NCI-H510A (cell line): ENCODE measurements at regions not wholly inside any gene's neighbourhood (a gene's known extent, or its start where the extent isn't known, plus 50 kb on each side); places are given as distances from the start of the nearest gene placed in this dataset.
"Not testable (repeated sequence)": the region's sequence is repeated elsewhere in the genome, so short reads cannot be mapped to it uniquely, and the experiment has no call there.

Experiments used
- DNase-seq: peaks from one replicate; lab custom pipeline; 2025; lab: John Stamatoyannopoulos, UW

DNA sequence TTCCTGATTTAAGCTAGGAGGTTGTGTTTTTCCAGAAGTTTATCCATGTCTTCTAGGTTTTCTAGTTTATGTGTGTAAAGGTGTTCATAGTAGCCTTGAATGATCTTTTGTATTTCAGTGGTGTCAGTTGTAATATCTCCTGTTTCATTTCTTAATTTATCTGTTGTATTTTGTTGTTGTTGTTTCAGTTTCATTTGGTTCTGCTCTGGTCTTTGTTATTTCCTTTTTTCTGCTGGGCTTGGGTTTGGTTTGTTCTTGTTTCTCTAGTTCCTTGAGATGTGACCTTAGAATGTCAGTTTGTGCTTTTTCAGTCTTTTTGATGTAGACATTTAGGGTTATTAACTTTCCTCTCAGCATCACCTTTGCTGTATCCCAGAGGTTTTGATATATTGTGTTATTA lies 62.8 kb downstream of the SCP2D1 start:
- DNase-seq: not testable (repeated sequence)

DNA sequence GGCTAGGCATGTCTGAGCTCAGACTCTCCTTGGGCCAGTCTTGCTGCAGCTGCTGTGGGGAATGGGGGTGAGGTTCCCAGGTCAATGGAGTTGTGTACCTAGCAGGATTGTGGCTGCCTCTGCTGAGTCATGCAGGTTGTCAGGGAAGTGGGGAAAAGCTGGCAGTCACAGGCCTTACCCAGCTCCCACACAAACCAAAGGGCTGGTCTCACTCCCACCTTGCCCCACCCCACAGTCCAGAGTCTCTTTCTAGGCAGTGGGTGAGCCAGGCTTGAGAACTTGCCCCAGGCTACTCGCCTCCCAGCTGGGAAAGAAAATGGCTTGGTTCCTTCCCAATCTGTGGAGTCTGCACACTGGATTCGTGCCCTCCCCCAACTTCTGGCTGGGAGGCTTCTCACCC lies 65.7 kb downstream of the SCP2D1 start:
- no peak for DNase-seq

DNA sequence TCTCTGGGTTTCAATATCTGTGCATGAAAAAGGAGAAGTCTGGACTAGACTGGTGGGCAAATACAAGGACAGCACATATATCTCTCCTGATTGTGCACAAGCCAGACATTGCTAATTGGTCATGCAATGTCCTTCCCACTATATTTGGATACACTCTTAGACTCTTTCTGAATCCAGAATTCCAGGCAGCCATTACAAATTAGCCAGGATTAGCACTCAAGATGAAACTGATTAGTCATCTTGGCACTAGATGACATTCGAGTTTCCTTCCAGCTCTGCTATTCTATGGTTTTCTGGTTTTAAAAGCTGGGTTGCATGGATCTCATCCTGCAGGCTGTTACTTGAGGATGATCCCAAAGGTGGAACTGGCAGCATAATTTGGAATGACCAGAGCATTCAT lies 73.2 kb downstream of the SCP2D1 start:
- no peak for DNase-seq

DNA sequence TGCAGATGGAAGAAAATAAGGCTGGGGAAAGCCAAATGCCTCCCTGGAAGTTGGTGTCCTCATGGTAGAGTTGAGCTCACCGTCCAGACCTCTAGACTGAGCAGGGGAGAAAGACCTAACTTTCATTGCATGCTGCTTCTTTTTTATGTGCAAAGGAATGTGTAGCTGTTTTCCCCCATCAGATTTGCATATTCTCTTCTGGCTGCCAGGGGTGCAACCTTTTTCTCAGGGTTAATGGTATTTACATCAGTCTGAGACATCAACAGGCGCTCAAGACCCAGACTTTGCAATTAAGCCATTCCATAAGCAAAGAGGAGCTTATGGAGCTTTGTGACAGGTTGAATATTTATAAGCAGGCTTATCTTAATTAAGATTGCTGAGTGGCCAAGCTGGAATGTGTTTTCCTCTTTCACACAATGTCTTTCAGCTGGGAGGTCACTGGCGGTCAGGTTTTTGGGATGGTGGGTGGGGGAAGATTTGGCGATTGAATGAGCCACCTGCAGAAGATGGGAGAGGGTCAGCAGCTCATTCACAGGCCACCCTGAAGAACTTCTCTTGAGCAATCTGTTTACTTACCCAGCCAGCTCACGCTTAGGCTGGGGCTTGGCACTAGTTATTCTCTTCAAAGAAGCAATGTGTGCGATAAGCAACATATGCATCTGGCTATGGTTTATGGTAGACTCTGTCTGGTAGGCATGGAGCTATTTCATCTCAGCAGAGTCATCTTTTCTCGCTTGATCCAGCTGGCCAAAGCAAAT lies 88.6 kb downstream of the SCP2D1 start:
- DNase-seq: no peak

DNA sequence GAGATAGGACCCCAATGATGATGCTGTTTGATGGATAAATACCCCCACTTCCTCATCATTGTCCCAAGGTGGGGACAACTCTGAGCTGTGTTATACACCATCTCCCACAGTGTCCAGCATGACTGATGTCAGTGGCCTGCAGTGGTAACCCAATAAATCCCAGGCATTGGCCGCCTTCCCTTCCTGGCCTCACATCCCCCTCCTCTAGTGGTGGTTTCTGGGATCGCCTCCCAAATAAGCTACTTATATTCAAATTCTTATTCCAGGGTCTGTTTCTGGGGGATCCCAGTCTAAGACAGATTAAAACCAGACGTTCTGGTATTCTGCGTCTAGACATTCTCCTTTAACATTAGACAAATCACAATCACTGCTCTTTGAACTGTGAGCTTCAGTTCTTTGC lies 90.6 kb downstream of the SCP2D1 start:
- DNase-seq: no peak

DNA sequence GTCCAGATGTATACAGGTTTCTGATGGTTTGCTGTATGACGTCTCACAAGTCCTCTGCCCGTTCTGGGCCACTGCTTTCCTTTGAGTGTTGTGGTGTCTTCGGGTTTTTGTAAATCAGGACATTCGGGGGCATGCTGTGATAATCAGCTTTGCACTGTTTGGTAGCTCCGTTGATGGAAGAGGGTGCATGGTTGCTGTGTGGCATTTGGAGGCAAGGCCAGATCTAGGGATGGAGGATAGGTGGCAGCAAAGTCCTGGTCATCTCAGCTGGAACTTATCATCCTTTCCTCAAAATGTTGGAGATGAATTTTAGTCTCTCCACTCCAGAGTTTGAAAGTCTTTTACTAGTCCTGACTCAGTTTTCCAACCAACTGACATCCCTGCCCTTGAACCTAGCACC lies 91.0 kb downstream of the SCP2D1 start:
- DNase-seq: no peak

DNA sequence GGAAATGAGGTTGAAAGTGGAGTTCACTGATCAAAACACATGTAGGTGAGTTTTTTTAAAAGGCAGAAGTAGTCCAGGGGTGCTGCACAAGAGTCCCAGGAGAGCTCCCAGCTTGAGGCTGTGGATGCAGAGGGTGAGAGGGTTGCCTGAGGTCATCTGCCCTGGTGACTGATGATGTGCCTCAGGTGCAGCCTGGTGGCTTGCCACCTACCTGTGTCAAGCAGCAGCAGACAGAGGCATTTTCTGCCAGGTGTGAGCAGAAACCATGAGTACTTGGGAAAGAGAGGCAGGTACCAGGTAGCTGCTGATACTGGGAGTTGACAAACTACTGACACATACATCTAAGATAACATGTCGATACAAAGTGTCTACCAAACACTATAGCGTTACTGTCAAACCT lies 92.5 kb downstream of the SCP2D1 start:
- no peak for DNase-seq

DNA sequence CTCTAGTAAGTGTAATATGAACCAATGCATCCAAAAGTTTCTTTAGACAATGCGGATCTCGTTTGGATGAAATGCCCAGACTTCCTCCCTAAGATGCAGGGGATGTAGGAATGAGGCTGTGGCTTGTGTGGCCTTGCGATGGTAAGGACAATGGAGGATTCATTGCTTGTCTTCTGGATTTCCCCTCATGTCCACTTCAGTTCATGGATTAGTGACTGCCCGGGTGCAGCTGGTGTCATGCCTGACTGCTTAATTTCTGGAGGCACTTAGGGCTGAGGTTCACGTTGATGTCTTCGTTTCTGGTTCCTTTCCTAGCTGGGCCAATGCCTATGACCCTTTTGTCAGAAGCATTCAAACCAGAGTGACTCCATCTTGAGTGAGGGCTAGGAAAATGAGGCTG lies 93.8 kb downstream of the SCP2D1 start:
- peak; percentile 54 for DNase-seq

DNA sequence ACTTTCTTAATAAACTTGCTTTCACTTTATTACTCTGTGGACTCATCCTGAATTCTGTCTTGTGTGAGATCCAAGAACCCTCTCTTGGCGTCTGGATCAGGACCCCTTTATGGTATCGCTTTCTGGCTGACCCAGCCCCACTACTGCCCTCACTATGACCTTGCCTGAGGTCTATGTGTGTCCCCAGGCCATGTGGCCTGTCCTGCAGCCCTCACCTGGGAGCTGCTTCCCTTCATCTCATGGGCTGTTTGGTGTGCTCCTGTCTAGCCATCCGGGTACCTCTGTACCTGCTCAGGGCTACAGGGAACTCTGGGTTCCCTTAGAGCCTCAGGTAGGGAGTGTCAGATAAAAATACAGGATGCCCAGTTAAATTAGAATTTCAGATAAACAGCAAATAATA lies 94.5 kb downstream of the SCP2D1 start:
- no peak for DNase-seq

DNA sequence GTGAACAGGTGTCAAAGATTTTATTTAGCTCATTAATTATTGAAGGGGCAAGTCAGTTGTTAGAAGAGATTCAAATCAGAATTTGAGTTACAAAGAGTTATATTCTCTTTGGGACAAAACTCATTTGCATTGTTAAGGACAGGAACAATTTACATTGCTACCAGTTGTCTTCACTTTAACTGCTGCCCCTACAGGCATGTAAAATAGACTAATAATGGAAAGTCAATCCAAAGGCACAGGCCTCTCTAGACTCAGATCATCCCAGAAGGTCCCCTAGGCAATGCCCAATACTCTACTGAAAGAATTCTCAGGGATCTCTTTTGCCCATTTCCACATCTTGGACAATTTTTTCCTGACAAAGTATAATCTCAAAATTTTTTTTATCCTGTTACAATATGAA lies 95.7 kb downstream of the SCP2D1 start:
- DNase-seq: no peak

DNA sequence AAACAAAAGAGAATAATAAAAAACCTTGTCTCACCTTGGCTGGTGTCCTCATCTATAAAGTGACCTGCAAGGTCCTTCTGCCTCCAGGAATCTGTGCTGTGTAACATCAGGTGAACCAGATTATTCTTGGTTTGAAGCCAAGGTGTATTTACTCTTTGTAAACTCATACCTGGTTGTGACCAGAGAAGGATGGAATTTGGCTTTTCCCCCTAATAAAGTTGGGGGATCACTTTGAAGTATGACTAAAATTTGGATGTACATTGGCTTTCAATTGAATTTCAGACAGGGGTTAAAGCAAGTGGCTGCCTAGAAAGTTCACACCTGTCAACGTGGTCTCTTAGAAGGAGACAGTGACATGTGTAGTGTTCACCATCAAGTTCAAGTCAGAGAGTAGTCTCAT lies 100.1 kb downstream of the SCP2D1 start:
- DNase-seq: no peak

DNA sequence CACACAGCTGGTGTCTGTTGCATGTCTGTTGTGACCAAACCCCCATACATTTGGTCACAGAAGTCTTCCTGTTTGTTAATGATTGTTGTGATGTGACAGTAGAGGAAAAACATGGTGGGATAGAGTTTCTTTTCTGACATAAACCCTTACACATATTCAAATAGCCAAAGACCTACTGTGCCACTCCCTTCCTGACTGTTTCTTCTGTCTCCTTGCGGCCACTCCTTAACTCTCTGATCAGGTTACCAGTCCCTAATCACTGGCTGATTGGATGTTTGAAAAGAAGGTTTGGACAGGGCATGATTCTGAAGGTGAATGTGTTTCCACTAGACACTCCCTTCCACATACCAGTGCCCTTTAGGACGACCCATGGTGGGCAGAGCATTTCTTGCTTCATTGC lies 101.2 kb downstream of the SCP2D1 start:
- DNase-seq: no peak

DNA sequence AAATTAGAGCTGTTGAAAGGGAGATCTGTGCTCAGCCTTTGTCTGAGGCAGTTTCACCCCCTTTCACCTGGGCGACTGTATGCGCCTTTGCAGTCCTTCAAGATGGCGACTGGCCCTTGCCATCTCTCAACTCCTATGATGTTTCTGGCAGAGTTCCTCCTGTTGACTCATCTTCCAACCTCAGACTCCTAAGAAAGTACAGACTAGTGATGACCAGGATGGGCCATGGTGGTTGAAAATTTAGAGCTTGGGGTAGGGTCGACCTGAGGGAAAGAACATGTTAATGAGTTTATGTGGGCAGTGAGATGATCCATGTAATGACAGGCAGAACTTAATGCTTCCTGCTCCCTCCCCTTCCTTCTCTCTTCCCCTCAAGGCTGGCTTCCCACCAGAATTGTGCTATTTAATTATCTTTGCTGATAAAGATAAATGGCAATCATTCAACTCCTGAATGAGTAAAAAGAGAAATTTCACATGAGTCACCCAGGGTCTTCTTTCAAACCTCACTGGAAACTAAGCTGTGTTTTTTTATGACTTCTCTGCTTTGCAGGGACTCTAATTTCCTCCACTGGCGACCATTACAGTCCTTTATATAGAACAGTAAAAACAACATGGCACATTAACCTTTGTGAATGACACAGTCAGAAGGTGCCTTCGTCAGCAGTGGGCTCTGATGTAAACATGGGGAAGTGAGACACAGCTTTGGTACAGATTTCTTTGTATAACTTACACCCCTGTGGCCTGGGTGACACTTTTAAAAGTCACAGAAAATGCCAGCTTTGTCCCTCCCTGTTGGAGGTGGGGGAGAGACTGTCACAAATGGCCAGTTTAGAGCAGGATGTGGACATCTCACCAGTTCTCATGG lies 103.5 kb downstream of the SCP2D1 start:
- DNase-seq: no peak

DNA sequence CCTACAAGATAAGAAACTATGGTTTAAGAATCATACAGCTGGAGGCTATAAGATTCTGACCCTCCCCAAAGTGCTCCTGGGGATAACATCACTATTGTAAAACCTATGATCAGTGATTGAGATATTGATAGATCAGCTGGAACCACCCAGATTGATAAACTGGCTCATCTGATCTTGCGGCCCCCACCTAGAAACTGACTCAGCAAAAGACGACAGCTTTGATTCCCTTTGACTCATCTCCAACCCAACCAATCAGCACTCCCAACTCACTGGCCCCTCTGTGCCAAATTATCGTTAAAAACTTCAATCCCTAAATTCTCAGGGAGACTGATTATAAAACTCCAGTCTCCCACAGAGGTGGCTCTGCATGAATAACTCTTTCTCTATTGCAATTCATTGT lies 106.4 kb downstream of the SCP2D1 start:
- DNase-seq: no peak

DNA sequence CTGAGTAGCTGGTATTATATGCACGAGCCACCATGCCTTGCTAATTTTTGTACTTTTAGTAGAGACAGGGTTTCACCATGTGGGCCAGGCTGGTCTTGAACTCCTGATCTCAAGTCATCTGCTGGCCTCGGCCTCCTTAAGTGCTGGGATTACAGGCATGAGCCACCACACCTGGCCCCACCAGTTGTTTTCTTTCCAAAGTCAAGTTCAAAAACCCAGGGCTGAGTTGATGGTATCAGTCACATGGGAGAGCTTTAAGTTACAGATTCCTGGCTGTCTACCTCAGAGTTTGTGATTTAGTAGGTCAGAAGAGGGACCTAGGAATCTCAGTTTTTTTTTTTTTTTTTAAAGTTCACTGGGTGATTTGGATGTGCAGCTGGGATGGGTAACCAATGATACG lies 107.7 kb downstream of the SCP2D1 start:
- DNase-seq: no peak

DNA sequence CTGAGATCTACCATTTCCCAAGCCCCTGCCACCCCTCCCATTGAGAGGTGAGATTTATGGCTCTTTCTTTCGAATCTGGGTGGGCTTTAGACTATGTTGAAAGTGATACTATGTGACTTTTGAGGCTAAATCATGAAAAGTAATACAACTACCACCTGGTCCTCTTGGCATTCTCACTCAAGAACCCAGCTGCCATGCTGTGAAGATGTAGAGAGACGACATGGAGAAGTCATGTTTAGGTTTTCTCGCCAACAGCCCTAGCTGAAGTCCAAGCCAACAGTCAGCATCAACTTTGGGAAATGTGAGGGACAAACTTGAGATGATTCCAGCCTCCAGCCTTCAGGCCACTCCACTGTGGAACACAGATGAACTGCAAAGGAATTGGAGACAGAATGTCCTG lies 108.7 kb downstream of the SCP2D1 start:
- no peak for DNase-seq

DNA sequence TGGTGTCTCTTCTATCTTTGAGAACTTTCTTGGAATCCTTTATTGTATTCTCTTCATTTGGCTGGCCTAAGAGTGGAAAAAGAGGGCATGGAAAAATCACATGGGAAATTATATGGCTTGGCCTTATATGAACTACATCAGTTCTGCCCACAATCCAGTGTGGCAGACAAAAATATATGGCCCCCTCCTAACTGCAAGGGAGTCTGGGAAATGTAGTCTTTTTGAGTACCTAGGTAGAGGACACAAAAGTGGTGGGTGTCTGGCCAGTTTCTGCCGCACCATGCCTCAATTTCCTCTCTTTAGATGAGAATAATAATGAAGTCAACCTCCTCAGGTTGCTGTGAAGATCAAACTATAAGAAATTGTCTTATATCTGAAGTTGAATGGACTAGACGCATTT lies 109.3 kb downstream of the SCP2D1 start:
- no peak for DNase-seq

DNA sequence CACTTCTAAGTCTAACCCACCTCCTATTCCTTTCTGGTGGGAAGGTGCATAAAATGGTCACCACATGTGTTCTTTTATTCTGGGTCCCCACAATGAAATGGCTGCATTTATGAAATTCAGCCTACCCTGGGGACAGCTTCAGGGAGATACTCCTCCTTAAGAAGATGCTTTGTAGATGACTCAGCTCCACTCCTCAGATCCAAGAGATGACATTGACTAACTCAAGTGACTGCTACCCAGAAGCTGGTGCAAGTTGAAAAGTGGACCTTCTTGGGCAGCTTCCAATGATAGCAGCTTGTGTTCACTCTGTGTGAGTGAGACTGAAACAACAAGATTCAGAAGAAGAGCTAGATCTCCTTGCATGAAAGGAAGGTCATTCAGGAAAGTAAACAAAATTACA lies 113.4 kb downstream of the SCP2D1 start:
- DNase-seq: no peak

DNA sequence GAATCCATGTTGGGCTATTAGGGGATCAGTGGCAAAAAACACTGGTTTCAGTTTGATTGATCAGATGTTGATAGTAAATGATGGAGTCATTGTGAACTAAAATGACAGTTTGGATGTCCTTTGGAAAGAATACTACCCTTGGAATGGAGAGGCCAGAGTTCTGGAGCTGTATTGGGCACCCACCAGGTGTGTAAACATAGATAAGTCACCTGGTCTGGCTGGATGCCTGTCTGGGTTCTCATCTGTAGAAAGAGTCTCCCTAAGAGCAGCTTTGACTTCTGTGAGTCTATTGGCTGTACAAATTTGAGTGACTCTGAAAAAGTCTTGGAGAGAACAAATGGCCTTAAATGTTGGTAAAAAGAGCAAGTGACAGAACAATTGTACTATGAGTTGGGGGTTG lies 115.0 kb downstream of the SCP2D1 start:
- DNase-seq: no peak

DNA sequence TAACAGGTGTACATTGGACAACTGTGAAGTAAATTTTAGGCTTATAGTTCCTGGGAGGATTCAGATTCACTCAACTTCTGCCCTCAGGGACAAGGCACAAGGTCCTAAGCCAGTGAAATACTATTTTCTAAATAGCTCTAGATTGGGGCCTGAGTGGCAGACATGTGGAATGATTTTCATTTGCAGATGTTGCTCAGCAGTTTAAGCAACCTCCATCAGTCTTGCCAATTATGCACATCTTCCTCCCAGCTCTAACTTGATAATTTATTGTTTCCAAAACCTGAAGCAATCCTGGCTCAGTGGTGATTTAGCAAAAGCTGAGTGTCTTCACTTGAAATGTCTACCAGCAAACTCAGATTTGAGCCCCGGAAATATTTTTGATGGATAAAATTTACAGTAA lies 116.2 kb downstream of the SCP2D1 start:
- DNase-seq: no peak

DNA sequence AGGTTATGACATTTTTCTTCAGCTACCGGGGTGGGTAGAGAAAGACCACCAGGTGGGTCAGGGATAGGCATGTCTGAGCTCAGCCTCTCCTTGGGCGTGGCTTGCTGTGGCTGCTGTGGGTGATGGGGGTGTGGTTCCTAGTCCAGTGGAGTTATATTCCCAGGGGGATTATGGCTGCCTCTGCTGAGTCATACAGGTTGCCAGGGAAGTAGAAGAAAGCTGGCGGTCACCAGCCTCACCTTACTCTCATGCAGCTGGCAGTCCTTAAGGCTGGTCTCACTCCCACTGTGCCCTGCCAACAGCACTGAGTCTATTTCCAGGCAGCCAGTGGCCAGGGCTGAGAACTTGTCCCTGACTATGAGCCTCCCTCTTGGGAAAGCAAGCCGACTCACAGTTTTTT lies 130.0 kb downstream of the SCP2D1 start:
- DNase-seq: no peak

DNA sequence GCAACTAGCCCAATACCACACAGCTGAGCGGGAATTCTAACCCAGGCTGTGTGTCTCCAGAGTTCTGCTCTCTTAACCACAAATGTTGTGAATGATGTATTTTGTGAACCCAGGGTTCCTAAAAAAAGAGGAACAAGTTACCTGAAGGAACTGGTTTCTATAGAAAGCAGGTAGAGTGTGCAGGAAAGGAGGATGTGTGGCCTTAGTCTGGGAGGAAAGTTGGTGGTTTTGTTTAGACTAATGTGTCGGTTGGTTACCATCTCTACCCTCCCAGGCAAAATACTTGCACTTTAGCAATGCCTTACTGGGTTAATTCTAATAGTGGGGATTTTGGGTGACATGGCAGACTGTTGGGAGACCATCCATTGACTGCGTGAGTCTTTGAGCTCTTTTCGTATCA lies 143.3 kb downstream of the SCP2D1 start:
- DNase-seq: no peak

DNA sequence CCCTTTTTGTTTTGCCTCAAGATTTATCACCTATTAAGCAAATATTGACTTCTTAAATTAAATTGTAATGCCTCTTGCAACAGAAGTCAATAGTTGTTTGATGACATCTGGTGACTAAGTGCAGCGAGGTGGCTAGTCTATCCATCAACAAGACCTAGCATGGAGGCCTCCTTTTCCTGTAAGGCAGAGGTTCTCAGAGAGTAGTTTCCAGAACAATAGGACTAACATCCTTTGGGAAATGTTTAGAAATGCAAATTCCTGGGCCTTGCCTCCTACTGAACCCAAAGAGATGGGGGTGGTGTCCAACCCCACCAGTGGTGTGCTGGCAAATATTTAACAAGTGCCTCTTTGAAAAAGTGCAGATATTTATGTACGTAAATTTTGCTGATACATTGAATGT lies 143.7 kb downstream of the SCP2D1 start:
- no peak for DNase-seq

DNA sequence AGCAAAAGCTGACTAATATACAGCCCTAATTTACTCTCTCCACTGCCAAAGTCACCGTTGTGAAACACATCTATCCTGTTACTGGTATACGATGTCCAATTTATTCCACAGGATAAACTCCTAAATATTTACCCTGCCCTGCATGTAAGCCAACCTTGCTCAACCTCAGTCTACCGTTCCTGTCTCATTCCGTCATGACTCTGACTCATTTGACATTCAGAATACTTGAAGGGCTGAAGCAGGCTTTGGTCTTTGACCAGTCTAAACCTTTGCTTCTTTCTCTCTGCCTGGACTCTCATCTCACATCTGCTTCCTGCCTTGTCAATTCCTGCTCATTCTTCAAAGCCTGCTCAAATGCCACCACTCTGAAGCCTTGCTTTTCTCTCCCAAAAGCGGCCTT lies 157.5 kb downstream of the SCP2D1 start:
- DNase-seq: no peak
